GM19397 (cell line): ENCODE measurements at regions not wholly inside any gene's neighbourhood (a gene's known extent, or its start where the extent isn't known, plus 50 kb on each side); places are given as distances from the start of the nearest gene placed in this dataset.
A peak's percentile ranks its signal among the peaks of the same experiment; 100 is the strongest.

Experiments used
- ATAC-seq: cut with Tn5 transposase; IDR thresholded peaks from one replicate; pipeline ENCODE4 v1.9.1; 2021; ENCODE audit warnings: mild to moderate bottlenecking, moderate library complexity; ENCODE audit not compliant: unreplicated experiment

DNA sequence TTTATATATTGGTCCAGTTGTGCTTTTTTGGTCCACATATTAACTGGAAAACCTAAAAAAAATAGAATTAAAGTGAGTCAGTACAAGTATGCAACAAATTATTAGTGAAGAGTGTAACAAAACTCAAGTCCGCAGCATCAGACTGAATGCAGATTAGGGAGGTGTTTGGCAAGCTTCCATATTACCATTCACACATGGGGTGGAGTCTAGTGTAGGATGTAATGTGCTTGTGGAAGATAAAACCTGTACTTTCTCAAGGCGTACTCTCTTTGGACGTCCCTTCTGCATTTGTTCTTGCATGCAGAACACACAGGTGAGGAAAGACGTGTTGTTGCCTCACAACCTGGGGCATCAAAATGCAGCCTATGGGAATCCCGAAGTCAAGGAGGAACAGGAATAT is 668.7 kb downstream of the MRPL39 start:
- ATAC-seq = no peak

- no peak for ATAC-seq
These were observed 671.3 kb downstream of the MRPL39 start for GRCh38 chr21:24935991-24936390.

DNA sequence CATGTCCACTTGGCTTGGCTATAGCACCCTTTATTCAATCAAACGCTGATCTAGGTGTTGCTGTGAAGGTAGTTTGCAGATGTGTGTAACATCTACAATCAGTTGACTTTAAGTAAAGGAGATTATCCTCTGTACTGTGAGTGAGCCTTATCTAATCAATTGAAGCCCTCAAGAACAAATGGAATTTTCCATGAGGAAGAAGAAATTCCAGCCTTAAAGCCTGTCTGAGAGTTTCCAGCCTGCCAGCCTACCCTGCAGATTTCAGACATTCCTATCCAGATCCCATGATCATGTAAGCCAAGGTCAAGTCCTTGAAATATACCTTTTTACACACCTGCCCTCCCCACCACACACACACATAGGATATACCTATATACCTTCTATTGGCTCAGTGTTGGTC is 696.7 kb downstream of the MRPL39 start:
- ATAC-seq = no peak

- peak; percentile 55 for ATAC-seq
These were observed 703.2 kb downstream of the MRPL39 start for GRCh38 chr21:24903994-24904635.

- ATAC-seq = peak; percentile 63
These were observed 708.1 kb downstream of the MRPL39 start for GRCh38 chr21:24899138-24899537.

DNA sequence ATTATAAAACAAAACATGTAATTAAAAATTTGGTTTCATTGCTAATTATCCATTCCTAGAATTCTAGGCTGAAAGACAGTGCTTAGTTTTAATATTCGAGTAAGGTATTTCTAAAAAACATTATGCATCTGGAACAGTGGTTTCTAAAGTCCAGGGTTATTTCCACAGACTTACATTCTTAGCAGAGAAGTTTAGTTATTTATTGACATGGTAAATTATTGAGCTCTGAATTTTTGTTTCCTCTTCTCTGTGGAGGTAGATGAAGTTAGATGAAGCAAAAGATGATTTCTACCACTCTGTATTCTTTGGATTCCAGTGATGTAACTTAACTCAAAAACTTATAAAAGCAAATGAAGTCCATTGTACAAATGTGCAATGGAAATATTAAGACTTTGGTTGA is 709.4 kb downstream of the MRPL39 start:
- ATAC-seq = no peak

GRCh38 chr21:24896735-24897124 is 710.6 kb downstream of the MRPL39 start:
- ATAC-seq = no peak

DNA sequence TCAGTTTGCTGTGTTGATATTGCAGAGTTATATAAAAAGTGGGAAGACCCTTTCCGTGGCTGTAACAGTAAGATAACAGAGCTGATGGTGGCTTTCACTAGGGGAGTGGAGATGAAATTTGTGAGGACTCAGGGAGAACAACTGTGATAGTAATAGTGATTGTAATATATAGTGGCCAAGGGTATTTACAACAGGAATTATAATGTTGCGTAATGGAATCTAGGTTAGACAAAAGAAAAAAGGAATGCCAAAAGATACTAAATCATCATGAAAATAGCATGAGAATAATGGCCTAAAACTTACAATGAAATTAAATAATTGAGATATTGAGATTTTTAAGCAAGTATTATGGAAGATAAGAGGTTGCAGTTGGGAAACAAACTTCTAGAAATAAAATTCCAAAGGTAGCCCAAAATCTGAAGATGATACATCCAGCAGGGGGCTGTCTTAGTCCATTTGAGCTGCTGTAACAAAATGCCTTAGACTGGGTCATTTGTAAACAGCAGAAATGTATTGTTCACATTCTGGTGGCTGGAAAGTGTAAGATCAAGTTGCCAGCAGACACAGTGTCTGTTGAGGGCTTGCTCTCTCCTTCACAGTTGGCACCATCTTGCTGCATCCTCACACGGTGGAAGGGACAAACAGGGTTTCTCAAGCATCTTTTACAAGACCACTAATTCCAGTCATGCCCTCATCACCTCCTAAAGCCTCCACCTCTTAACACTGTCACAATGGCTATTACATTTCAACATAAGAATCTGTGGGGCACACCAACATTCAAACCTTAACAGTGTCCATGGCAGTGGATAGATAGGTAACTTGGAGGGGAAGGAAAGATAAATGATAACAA is 711.2 kb downstream of the MRPL39 start:
- peak; percentile 79 for ATAC-seq

- no peak for ATAC-seq
These were observed 713.0 kb downstream of the MRPL39 start for GRCh38 chr21:24894324-24894723.

DNA sequence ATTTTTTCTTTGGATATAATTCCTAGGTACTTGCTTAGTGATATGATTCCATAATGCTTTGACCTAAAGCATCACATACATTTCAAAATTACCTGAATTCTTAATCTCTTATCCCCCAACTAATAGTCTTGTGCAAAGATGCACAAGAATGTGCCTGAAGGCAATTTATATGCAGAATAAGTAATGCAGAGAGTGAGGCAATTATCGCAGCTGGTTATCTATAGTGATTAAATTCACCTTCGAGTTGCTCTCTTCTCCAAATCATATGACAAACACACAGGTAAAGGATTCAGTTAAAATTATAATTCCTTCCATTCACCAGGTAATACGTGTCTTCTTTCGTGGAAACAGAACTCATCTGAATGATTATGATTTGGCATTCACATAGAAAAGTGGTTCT is 717.3 kb downstream of the MRPL39 start:
- no peak for ATAC-seq

- no peak for ATAC-seq
These were observed 725.8 kb downstream of the MRPL39 start for GRCh38 chr21:24881506-24881905.

GRCh38 chr21:24870633-24871032 is 736.6 kb downstream of the MRPL39 start:
- ATAC-seq = no peak

DNA sequence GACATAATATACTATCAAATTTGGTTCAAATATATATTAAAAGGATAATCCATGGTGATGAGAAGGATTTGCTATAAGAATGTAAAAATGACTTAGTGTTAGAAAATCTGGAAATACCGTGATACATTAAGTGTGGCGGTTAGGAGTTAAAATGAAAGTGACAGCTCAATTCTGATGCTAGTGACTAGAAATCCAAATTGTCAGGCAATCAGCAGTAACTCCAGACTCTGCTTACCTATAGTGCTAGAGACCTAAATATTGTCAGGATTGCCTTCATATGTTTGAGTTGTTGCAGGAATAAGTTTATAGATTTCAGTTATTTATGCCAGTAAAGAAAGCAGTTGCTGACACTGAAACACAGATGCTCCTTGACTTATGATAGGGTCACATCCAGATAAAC is 737.4 kb downstream of the MRPL39 start:
- ATAC-seq = no peak

GRCh38 chr21:24868117-24868516 is 739.2 kb downstream of the MRPL39 start:
- no peak for ATAC-seq

DNA sequence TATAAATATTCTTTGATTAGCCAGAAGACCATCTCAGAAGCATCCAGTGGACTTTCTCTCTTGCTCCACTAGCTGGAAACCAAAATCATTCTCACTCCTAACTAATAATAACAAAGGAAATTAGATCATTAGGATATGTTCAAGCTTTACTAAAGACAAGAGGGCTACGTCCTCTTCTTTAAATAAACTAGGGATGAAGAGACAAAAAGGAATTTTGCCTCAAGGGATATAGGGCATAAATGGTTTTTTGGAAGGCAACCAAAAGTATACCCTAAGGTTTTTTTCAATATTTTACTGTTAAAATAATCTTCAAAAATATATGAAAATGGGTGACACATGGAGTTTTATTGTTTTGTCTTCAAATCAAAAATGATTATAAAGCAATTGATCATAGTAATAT is 745.8 kb downstream of the MRPL39 start:
- ATAC-seq = no peak

DNA sequence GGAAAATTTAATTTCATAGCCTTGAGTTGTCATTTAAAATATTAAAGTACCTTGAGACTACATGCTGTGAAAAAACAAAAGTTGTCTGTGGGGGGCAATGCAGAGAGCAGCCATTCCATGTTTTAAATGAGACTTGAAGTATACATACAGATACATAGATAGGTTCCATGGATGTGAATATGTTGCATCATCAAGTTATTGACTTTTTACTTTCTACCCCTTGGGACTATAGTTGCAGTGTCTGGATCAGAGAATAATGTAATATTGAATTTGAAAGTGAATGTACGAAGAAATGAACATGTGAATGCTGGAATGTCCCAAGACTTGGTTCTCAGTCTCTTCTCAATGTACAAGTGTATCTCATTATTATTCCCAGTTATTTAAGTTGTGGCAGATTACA is 751.0 kb downstream of the MRPL39 start:
- no peak for ATAC-seq

DNA sequence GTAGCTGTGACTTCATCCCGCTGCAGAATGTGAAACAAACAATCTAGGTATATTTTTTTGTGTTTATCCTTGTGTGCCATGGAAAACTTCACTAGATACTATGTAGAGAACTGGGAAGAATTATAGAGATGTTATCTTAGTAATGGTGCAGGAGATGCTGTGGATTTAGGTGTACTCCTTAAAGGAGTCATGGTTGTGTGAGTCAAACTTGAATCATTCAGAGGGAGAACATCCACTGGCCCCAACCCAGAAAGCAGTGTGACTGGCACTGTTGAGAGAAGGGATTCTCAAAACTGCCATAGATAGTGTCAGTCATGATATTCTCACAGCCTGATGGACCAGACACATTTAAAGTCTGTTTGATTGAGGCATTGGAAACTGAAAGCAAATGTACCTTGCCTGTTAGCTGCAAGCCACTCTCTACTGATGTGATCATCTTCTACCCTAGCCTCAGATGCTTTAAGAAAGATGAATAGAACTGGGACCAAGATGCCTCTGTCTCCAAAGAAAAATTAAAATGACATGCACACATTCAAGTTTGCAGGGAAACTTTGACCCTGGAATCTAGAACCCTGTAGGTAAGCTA is 754.6 kb downstream of the MRPL39 start:
- no peak for ATAC-seq

DNA sequence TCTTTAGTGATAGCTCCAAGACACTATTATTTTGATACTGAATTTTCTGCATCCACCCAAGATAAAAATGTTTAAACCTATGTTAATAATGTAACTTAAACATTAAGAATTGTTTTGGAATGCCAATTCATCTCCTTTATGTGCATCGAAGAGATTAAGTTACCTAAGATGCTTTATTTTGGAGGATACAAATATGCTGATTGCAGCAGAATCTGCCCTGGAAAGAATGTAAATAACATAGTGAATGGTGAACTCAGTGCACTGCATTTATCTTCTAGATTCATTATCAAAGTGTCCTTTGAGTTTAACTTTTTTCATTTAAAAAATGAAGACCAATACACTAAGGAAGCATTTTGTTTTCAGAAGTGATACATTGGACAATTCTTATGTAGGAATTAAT is 757.2 kb downstream of the MRPL39 start:
- no peak for ATAC-seq

DNA sequence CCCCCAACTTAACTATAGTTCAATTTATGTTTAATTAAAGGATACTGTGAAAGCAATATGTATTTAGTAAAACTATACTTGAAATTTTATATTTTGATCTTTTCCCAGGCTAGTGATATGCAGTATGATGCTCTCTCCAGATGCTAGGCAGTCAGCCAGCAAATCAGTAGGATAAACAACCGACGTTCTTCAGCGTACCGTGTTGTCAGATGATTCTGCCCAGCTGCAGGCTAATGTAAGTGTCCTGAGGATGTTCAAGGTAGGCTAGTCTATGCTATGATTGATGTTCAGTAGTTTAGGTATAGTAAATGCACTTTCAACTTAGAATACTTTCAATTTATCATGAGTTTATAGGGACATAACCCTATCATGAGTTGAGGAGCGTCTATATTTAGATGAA is 762.6 kb downstream of the MRPL39 start:
- ATAC-seq = no peak

DNA sequence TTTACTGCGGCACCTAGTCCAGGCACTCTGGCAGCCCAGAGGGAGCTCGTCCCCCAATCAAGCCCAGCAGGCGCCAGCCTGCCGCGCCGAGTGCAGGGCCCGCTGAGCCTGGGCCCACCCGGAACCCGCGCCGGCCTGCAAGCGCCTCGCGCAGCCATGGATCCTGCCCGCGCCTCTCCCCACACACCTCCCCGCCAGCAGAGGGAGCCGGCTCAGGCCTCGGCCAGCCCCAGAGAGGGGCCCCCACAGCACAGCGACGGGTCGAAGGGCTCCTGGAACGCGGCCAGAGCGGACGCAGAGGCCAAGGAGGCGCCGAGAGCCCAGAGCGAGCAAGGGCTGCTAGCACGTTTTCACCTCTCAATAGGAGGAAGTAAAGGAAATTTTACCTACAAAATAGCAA is 767.0 kb downstream of the MRPL39 start:
- no peak for ATAC-seq

- no peak for ATAC-seq
These were observed 774.3 kb downstream of the MRPL39 start for GRCh38 chr21:24832961-24833360.

GRCh38 chr21:24829397-24829796 is 777.9 kb downstream of the MRPL39 start:
- ATAC-seq = no peak
